Central memory CD8-positive, alpha-beta T cell (primary cell): ENCODE measurements at regions not wholly inside any gene's neighbourhood (a gene's known extent, or its start where the extent isn't known, plus 50 kb on each side); places are given as distances from the start of the nearest gene placed in this dataset.
"Not testable (repeated sequence)": the region's sequence is repeated elsewhere in the genome, so short reads cannot be mapped to it uniquely, and the experiment has no call there.

ENCODE experiments used
- ATAC-seq: fragments of 150-1000 bp; cut with Tn5 transposase; replicated peaks from 2 replicates; pipeline ENCODE4 v1.10.0; 2022; ENCODE audit warnings: mild to moderate bottlenecking, moderate FRiP score, moderate number of reproducible peaks; ENCODE audit not compliant: poor library complexity, severe bottlenecking; ENCODE audit errors: extremely low read depth
- DNase-seq, 2 donors: peaks; one replicate each; pipeline ENCODE4 v3.0.0; 2021; ENCODE audit warnings: low spot score in 2 of 2
- H3K27ac Mint-ChIP-seq: one replicate; pipeline ENCODE4 v1.8.0; 2022; ENCODE audit warnings: low read depth, mild to moderate bottlenecking, moderate library complexity, mixed read lengths
- H3K27me3 Mint-ChIP-seq: one replicate; pipeline ENCODE4 v1.8.0; 2022; ENCODE audit warnings: mixed read lengths
- H3K36me3 Mint-ChIP-seq: one replicate; pipeline ENCODE4 v1.8.0; 2022; ENCODE audit warnings: mild to moderate bottlenecking, moderate library complexity, mixed read lengths; ENCODE audit not compliant: insufficient read depth
- H3K4me1 Mint-ChIP-seq: one replicate; pipeline ENCODE4 v1.8.0; 2022; ENCODE audit warnings: mixed read lengths
- H3K4me3 Mint-ChIP-seq: one replicate; pipeline ENCODE4 v1.8.0; 2022; ENCODE audit warnings: mild to moderate bottlenecking, moderate library complexity, mixed read lengths
- H3K9me3 Mint-ChIP-seq: one replicate; pipeline ENCODE4 v1.8.0; 2022; ENCODE audit warnings: mixed read lengths

DNA sequence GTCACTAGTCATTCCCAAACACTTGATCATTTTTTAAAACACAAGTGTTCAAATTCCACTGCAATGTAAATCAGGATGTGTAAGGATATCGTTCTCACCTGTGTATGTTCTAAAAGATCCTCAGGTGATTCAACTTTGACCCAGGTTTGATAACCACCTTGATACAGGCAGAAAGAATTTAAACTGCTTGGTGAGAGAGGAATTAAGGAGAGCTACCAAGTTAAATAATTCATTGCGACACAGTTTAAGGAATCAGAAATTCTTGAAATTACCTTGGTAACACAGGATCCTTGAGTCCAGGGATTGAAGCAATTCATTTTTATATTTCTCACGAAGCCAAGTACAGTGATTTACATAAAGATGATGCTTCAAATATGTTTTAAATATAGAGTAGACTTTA is 80.7 kb upstream of the EHBP1 start:
- Mint-ChIP-seq H3K27me3 (peaks cover 45% of the 10 kb centered on the region), H3K4me3 (no peak overlapping the region), H3K4me1 (no peaks in the 10 kb centered on the region), H3K36me3 (no peaks in the 10 kb centered on the region), H3K27ac (no peak overlapping the region), H3K9me3 (no peaks in the 10 kb centered on the region)
- no peak for DNase-seq
- ATAC-seq, result no peak

DNA sequence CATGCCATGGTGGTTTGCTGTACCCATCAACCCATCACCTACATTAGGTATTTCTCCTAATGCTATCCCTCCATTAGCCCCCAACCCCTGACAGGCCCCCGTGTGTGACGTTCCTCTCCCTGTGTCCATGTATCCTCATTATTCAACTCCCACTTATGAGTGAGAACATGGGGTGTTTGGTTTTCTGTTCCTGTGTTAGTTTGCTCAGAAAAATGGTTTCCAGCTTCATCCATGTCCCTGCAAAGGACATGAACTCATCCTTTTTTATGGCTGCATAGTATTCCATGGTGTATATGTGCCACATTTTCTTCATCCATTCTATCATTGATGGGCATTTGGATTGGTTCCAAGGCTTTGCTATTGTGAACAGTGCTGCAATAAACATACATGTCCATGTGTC is 89.0 kb upstream of the EHBP1 start:
- not testable (repeated sequence) for H3K4me1 Mint-ChIP-seq, H3K27ac Mint-ChIP-seq, ATAC-seq, H3K9me3 Mint-ChIP-seq, H3K36me3 Mint-ChIP-seq, H3K4me3 Mint-ChIP-seq, DNase-seq
- H3K27me3 Mint-ChIP-seq, result peaks cover 44% of the 10 kb centered on the region

DNA sequence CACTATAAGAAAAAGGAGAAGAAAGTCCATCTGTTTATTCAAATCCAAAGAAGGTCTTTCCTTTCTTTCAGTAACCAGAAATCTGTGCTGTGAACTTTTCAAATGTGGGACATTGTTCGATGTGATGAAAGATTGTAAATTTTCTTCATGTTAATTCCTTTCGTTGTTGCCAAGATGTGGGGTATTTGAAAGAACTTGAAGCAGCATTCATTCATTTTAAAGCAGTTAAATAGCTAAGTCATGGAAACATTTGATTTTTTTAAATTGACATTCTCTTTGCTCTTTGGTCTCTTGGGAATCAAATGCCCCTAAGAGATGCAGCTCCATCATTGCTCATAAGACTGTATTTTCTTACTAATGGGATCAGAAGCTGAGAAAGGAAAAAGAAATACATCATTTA is 93.7 kb upstream of the EHBP1 start:
- DNase-seq (no peak), ATAC-seq (no peak)
- Mint-ChIP-seq H3K27me3 (peaks cover 26% of the 10 kb centered on the region), H3K4me3 (no peak overlapping the region), H3K27ac (no peak overlapping the region), H3K9me3 (no peaks in the 10 kb centered on the region), H3K4me1 (peaks cover 5% of the 10 kb centered on the region), H3K36me3 (no peaks in the 10 kb centered on the region)

DNA sequence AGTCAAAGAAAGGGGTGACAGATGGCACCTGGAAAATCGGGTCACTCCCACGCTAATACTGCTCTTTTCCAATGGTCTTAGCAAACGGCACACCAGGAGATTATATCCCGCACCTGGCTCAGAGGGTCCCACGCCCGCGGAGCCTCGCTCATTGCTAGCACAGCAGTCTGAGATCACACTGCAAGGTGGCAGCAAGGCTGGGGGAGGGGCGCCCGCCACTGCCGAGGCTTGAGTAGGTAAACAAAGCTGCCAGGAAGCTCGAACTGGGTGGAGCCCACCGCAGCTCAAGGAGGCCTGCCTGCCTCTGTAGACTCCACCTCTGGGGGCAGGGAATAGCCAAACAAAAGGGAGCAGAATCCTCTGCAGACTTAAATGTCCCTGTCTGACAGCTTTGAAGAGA is 99.5 kb upstream of the TMEM17 start:
- DNase-seq, H3K4me3 Mint-ChIP-seq, H3K4me1 Mint-ChIP-seq, H3K9me3 Mint-ChIP-seq, ATAC-seq, H3K36me3 Mint-ChIP-seq, H3K27ac Mint-ChIP-seq: not testable (repeated sequence)
- peaks cover 83% of the 10 kb centered on the region for H3K27me3 Mint-ChIP-seq

DNA sequence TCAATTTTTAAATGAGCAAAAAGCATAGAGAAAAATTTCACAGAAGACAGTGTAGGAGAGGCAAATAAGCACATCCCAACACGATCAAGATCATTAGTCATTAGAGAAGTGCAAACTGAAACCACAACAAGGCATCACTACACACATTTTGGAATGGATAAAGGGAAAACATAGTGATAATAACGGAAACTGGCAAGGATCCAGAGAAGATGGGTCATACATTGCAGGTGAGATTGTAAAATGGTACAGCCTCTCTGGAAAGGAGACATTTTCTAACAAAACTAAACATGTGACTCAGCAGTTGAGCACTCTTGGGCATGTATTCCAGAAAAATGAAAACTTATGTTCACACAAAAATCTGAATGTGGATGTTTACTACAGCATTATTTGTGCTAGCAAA is 98.3 kb upstream of the TMEM17 start:
- no peaks in the 10 kb centered on the region for H3K4me1 Mint-ChIP-seq
- peaks cover 7% of the 10 kb centered on the region for H3K9me3 Mint-ChIP-seq
- no peak overlapping the region for H3K4me3 Mint-ChIP-seq
- no peak overlapping the region for H3K27ac Mint-ChIP-seq
- ATAC-seq (no peak), DNase-seq (no peak)
- H3K27me3 Mint-ChIP-seq, result peaks cover 94% of the 10 kb centered on the region
- H3K36me3 Mint-ChIP-seq, result peaks cover 1% of the 10 kb centered on the region

DNA sequence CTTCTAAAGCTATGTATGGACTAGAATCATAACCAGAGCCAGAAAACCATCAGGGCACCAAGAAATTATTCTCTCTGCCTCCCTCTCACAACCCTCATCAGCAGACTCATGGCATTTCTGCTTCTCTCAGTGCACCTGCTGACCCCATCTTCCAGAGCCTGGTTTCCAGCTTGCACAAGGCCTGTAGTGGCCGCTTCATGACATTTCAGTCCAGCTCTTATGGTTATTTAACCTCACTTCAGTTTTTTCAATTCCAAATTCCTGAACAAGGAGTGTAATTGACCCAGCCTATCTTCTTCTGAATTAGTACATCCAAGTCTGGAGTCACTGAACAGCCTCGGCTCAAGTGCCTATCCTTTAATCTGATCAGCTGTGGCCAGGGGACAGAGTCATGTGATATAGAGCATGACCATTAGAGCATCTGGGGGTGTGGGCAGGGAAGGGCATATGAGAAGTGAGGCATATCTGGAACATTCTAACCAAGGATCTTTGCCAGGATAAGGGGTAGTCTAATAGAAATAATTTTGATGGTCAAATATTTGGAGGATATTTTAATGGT is 97.2 kb upstream of the TMEM17 start:
- ATAC-seq (no peak), DNase-seq (no peak)
- H3K27me3 Mint-ChIP-seq, result peaks cover 83% of the 10 kb centered on the region
- peaks cover 1% of the 10 kb centered on the region for H3K36me3 Mint-ChIP-seq
- H3K4me3 Mint-ChIP-seq, result no peak overlapping the region
- no peak overlapping the region for H3K27ac Mint-ChIP-seq
- H3K9me3 Mint-ChIP-seq, result peaks cover 7% of the 10 kb centered on the region
- no peaks in the 10 kb centered on the region for H3K4me1 Mint-ChIP-seq

DNA sequence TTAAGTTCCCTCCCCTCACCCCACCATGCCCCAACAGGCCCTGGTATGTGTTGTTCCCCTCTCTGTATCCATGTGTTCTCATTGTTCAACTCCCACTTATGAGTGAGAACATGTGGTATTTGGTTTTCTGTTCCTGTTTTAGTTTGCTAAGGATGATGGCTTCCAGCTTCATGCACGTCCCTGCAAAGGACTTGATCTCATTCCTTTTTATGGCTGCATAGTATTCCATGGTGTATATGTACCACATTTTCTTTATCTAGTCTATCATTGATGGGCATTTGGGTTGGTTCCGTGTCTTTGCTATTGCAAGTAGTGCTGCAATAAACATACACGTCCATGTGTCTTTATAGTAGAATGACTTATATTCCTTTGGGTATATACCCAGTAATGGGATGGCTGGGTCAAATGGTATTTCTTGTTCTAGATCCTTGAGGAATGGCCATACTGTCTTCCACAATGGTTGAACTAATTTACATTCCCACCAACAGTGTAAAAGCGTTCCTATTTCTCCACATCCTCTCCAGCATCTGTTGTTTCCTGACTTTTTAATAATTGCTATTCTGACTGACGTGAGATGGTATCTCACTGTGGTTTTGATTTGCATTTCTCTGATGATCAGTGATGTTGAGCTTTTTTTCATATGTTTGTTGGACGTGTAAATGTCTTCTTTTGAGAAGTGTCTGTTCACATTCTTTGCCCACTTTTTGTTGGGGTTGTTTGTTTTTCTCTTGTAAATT is 93.8 kb upstream of the TMEM17 start:
- H3K36me3 Mint-ChIP-seq, H3K4me3 Mint-ChIP-seq, H3K4me1 Mint-ChIP-seq, H3K9me3 Mint-ChIP-seq, DNase-seq, ATAC-seq, H3K27ac Mint-ChIP-seq: not testable (repeated sequence)
- peaks cover 53% of the 10 kb centered on the region for H3K27me3 Mint-ChIP-seq

DNA sequence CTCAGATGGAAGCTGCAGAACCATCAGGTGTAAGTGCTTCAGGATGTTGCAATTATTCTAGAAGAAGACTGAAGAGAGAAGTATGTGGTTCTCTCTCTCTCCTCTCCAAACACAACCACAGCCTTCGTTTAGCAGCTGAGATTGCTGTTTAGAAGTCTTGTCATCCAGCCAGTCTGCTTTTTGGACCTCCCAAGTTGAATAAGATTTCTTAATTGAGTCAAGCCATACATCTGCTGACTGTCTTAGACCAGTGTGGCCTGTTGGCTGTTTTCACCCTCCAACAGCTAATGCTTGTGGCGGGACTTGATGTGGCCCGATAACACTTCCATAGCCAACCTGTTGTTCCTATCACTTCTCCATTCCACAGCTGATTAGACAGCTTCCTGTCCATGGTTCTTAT is 91.3 kb upstream of the TMEM17 start:
- Mint-ChIP-seq H3K36me3 (peaks cover 1% of the 10 kb centered on the region), H3K4me1 (no peaks in the 10 kb centered on the region), H3K4me3 (no peak overlapping the region), H3K27ac (no peak overlapping the region), H3K9me3 (no peaks in the 10 kb centered on the region), H3K27me3 (peaks cover 29% of the 10 kb centered on the region)
- DNase-seq (no peak), ATAC-seq (no peak)

DNA sequence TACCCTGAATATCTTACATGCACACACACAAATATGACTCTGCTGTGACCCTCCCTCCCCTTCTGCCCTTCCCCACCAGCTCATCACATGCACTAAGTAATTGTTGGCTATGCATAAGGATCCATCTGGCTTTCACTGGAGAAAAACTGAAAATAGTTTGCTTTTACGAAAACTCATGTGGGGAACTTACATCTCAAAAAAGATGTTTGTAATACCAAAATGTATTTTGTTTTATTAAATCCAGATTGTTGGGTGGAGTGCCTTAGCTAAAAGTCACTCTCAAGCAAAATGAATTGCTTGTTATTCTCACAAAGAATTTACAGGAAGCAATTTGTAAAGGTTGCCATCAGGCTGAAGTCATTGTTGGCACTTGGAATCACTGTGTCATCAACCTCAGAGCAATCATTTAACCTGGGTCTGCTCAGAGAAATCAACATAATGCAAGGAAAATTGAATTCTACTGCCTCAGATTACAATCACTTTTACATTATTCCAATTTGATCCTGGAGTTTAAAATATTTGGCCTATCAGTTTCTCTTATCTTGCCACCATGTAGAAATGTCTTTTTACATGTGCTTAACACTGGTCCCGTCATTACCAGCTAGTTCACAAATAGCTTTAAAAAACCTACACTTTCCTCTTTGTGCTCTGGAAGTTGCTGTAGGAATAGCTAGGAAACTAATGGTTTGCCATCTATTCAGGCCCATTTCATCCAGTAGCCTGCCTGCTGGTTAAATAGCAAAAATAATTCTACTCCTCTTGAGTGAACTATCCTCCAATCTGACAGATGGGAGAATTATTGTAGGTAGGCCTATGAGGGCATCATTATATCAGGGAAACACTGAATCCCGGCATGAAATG is 90.3 kb upstream of the TMEM17 start:
- no peaks in the 10 kb centered on the region for H3K4me1 Mint-ChIP-seq
- no peak overlapping the region for H3K4me3 Mint-ChIP-seq
- H3K9me3 Mint-ChIP-seq, result no peaks in the 10 kb centered on the region
- H3K27ac Mint-ChIP-seq, result no peak overlapping the region
- peaks cover 1% of the 10 kb centered on the region for H3K36me3 Mint-ChIP-seq
- peaks cover 19% of the 10 kb centered on the region for H3K27me3 Mint-ChIP-seq
- DNase-seq, result no peak
- ATAC-seq, result no peak

DNA sequence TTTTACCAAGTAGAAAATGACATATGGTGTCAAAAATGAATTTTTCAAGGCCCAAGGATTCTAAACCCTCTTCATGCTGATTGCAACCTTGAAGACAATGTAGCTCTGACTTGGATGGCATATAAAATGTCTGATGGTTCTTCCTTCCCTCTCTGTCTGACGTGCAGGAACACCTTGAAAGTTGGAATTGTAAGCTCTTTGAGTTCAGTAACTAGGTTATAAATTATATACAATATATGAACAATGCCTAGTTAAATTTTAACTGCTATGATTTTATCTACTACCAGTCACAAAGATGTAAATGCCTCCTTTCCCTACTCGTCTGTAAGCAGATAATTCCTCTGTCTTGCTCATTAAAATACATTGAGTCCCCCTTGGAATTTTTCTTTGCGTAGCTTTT is 89.5 kb upstream of the TMEM17 start:
- Mint-ChIP-seq H3K4me3 (no peak overlapping the region), H3K9me3 (no peaks in the 10 kb centered on the region), H3K27ac (no peak overlapping the region), H3K36me3 (peaks cover 1% of the 10 kb centered on the region), H3K4me1 (no peaks in the 10 kb centered on the region), H3K27me3 (peaks cover 12% of the 10 kb centered on the region)
- DNase-seq (no peak), ATAC-seq (no peak)

DNA sequence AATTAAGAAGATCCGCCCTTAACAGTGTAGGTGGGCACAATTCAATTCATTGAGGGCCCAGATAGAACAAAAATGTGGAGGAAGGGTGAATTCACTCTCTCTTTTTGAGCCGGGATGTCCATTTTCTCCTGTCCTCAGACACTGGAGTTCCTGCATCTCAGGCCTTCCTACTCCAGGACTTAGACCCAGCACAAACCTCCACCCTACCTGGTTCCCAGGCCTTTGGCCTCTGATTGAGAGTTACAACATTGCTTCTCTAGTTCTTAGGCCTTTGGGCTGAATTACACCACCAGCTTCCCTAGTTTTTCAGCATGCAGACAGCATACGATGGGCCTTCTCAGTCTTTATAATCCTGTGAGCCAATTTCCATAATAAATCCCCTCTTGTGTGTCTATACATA is 87.8 kb upstream of the TMEM17 start:
- no peaks in the 10 kb centered on the region for H3K9me3 Mint-ChIP-seq
- no peak overlapping the region for H3K27ac Mint-ChIP-seq
- H3K4me3 Mint-ChIP-seq, result no peak overlapping the region
- peaks cover 1% of the 10 kb centered on the region for H3K36me3 Mint-ChIP-seq
- H3K4me1 Mint-ChIP-seq, result no peaks in the 10 kb centered on the region
- ATAC-seq, result no peak
- DNase-seq, result no peak
- H3K27me3 Mint-ChIP-seq, result peaks cover 5% of the 10 kb centered on the region

DNA sequence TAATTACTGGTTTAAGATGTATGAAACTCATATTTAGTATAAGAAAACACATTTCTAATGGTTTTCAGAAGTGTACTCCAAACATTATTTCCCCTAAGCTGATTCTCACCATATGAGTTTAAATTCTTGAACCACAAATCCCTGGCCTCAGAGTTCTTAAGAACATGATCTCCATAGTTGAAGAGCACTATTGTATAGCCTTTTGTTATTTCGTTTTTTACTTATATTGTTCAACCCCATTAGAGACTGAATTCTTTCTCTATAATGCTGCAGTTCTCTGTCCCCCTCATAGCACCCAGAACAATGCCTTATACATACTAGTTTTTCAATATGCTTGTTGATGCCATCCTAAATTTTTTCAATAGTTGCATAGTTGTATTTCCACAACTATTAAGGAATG is 85.5 kb upstream of the TMEM17 start:
- Mint-ChIP-seq H3K4me1 (no peaks in the 10 kb centered on the region), H3K27me3 (peaks cover 11% of the 10 kb centered on the region), H3K36me3 (peaks cover 1% of the 10 kb centered on the region), H3K4me3 (no peak overlapping the region), H3K27ac (no peak overlapping the region), H3K9me3 (no peaks in the 10 kb centered on the region)
- ATAC-seq (no peak), DNase-seq (no peak)
